SK-N-SH treated with all-trans-retinoic acid at 6 μM for 48 hours (cell line): ENCODE measurements at regions not wholly inside any gene's neighbourhood (a gene's known extent, or its start where the extent isn't known, plus 50 kb on each side); places are given as distances from the start of the nearest gene placed in this dataset.

Experiments
- GLIS3 ChIP-seq: fragments of 250-450 bp; sonication (Bioruptor Pico); IDR thresholded peaks from 2 replicates; pipeline ENCODE4 v1.5.0; 2020; ENCODE audit warnings: mild to moderate bottlenecking, moderate library complexity
- RARB ChIP-seq: fragments of 250-450 bp; sonication (Bioruptor Pico); IDR thresholded peaks from 2 replicates; pipeline ENCODE4 v1.8.0; 2021; ENCODE audit warnings: mild to moderate bottlenecking, moderate library complexity
- TOX ChIP-seq: fragments of 250-450 bp; sonication (Bioruptor Pico); IDR thresholded peaks from 2 replicates; pipeline ENCODE4 v1.8.0; 2021; ENCODE audit warnings: mild to moderate bottlenecking, moderate library complexity, borderline replicate concordance
- ZFP30 ChIP-seq: fragments of 450-650 bp; formaldehyde crosslinking; IDR thresholded peaks from 2 replicates; pipeline ENCODE4 v1.5.0; 2022; ENCODE audit warnings: mild to moderate bottlenecking, moderate library complexity
- ZNF565 ChIP-seq: fragments of 450-650 bp; formaldehyde crosslinking; conservative IDR thresholded peaks from 2 replicates; pipeline ENCODE4 v1.5.0; 2020; ENCODE audit warnings: low read depth, mild to moderate bottlenecking, moderate library complexity

DNA sequence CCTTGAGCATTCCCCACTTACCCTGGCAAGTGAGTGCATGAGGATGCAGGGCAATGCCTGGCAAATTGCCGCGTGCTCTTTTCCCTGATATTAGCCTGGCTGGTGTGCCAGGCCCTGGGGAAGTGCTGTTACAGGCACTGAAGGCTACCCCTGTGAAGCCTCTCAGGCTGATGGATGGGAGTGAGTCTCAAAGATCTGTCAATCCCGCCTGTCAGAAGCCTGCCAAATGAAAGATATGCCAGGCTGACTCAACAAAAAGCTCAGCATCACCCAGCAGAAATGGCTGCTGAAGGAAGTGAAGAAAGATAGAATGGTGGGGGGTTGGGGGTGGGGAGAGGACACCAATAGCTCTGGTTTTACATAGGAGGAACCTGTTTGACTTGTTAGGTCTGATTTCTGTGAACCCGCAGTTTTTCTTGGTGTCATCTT lies 112.1 kb downstream of the LACC1 start:
- TF ChIP-seq RARB (CRISPR knock-in tag) (no peak), ZFP30 (CRISPR knock-in tag) (no peak), TOX (no peak), GLIS3 (CRISPR knock-in tag) (no peak), ZNF565 (CRISPR knock-in tag) (no peak)
